Mononuclear cell (primary cell): ENCODE measurements at regions not wholly inside any gene's neighbourhood (a gene's known extent, or its start where the extent isn't known, plus 50 kb on each side); places are given as distances from the start of the nearest gene placed in this dataset.

Experiments used
- H3K27me3 ChIP-seq: 2 replicates; pipeline ENCODE4 v1.6.0; 2011; ENCODE audit warnings: low read length, control low read depth; ENCODE audit not compliant: insufficient read depth
- H3K4me1 ChIP-seq: 2 replicates; pipeline ENCODE4 v1.5.1; 2011; ENCODE audit warnings: mild to moderate bottlenecking, low read length, control low read depth; ENCODE audit not compliant: insufficient read depth
- H3K4me3 ChIP-seq: 2 replicates; pipeline ENCODE4 v1.5.1; 2011; ENCODE audit warnings: mild to moderate bottlenecking, low read length, moderate library complexity
- H3K9me3 ChIP-seq: 2 replicates; pipeline ENCODE4 v1.5.1; 2011; ENCODE audit warnings: low read depth, mild to moderate bottlenecking, control low read depth, low read length

GRCh38 chr1:239947801-239948200 lies 143.9 kb upstream of the FMN2 start:
- Histone ChIP-seq H3K9me3 (no peaks in the 10 kb centered on the region), H3K27me3 (no peaks in the 10 kb centered on the region), H3K4me1 (peaks cover 6% of the 10 kb centered on the region), H3K4me3 (no peak overlapping the region)

- Histone ChIP-seq H3K4me3 (no peak overlapping the region), H3K9me3 (no peaks in the 10 kb centered on the region), H3K27me3 (no peaks in the 10 kb centered on the region), H3K4me1 (no peaks in the 10 kb centered on the region)
Measured at GRCh38 chr1:239951511-239952140, 140.1 kb upstream of the FMN2 start.

GRCh38 chr1:239952348-239953308 lies 139.1 kb upstream of the FMN2 start:
- no peak overlapping the region for H3K4me3 ChIP-seq
- no peaks in the 10 kb centered on the region for H3K4me1 ChIP-seq
- no peaks in the 10 kb centered on the region for H3K9me3 ChIP-seq
- no peaks in the 10 kb centered on the region for H3K27me3 ChIP-seq

GRCh38 chr1:239954836-239955235 lies 136.8 kb upstream of the FMN2 start:
- no peaks in the 10 kb centered on the region for H3K4me1 ChIP-seq
- no peaks in the 10 kb centered on the region for H3K9me3 ChIP-seq
- H3K4me3 ChIP-seq, result no peak overlapping the region
- H3K27me3 ChIP-seq, result no peaks in the 10 kb centered on the region

- Histone ChIP-seq H3K4me3 (no peak overlapping the region), H3K9me3 (no peaks in the 10 kb centered on the region), H3K27me3 (no peaks in the 10 kb centered on the region), H3K4me1 (no peaks in the 10 kb centered on the region)
Measured at GRCh38 chr1:239955431-239955830, 136.3 kb upstream of the FMN2 start.

GRCh38 chr1:239956263-239956662 lies 135.4 kb upstream of the FMN2 start:
- Histone ChIP-seq H3K4me3 (no peak overlapping the region), H3K9me3 (no peaks in the 10 kb centered on the region), H3K4me1 (no peaks in the 10 kb centered on the region), H3K27me3 (no peaks in the 10 kb centered on the region)

GRCh38 chr1:239958063-239958462 lies 133.6 kb upstream of the FMN2 start:
- Histone ChIP-seq H3K4me1 (no peaks in the 10 kb centered on the region), H3K27me3 (no peaks in the 10 kb centered on the region), H3K9me3 (no peaks in the 10 kb centered on the region), H3K4me3 (no peak overlapping the region)

- Histone ChIP-seq H3K4me1 (no peaks in the 10 kb centered on the region), H3K9me3 (no peaks in the 10 kb centered on the region), H3K27me3 (no peaks in the 10 kb centered on the region), H3K4me3 (no peak overlapping the region)
Measured at GRCh38 chr1:239960366-239960765, 131.3 kb upstream of the FMN2 start.

- H3K27me3 ChIP-seq, result no peaks in the 10 kb centered on the region
- H3K4me3 ChIP-seq, result no peak overlapping the region
- H3K4me1 ChIP-seq, result no peaks in the 10 kb centered on the region
- no peaks in the 10 kb centered on the region for H3K9me3 ChIP-seq
Measured at GRCh38 chr1:239963856-239964255, 127.8 kb upstream of the FMN2 start.

- Histone ChIP-seq H3K27me3 (no peaks in the 10 kb centered on the region), H3K4me3 (no peak overlapping the region), H3K4me1 (no peaks in the 10 kb centered on the region), H3K9me3 (no peaks in the 10 kb centered on the region)
Measured at GRCh38 chr1:239976130-239976968, 115.3 kb upstream of the FMN2 start.

- H3K9me3 ChIP-seq, result no peaks in the 10 kb centered on the region
- H3K4me3 ChIP-seq, result no peak overlapping the region
- no peaks in the 10 kb centered on the region for H3K27me3 ChIP-seq
- no peaks in the 10 kb centered on the region for H3K4me1 ChIP-seq
Measured at GRCh38 chr1:239977416-239977815, 114.3 kb upstream of the FMN2 start.

- Histone ChIP-seq H3K27me3 (no peaks in the 10 kb centered on the region), H3K4me3 (no peak overlapping the region), H3K4me1 (no peaks in the 10 kb centered on the region), H3K9me3 (peaks cover 9% of the 10 kb centered on the region)
Measured at GRCh38 chr1:239979456-239979855, 112.2 kb upstream of the FMN2 start.

GRCh38 chr1:239982762-239983161 lies 108.9 kb upstream of the FMN2 start:
- no peak overlapping the region for H3K4me3 ChIP-seq
- no peaks in the 10 kb centered on the region for H3K27me3 ChIP-seq
- no peaks in the 10 kb centered on the region for H3K4me1 ChIP-seq
- H3K9me3 ChIP-seq, result peaks cover 19% of the 10 kb centered on the region

GRCh38 chr1:239985044-239985443 lies 106.6 kb upstream of the FMN2 start:
- H3K4me3 ChIP-seq, result no peak overlapping the region
- peaks cover 19% of the 10 kb centered on the region for H3K9me3 ChIP-seq
- H3K27me3 ChIP-seq, result no peaks in the 10 kb centered on the region
- no peaks in the 10 kb centered on the region for H3K4me1 ChIP-seq
